Neural cell (in vitro differentiated cells): ENCODE measurements at regions not wholly inside any gene's neighbourhood (a gene's known extent, or its start where the extent isn't known, plus 50 kb on each side); places are given as distances from the start of the nearest gene placed in this dataset.

Experiments
- H2AFZ ChIP-seq: fragments of 200-600, 300-800 bp; sonication (generic), shearing (Covaris generic); 2 replicates; pipeline ENCODE4 v1.6.0; 2014; ENCODE audit warnings: low read depth, mild to moderate bottlenecking, antibody characterized with exemption, low read length, moderate library complexity
- H3F3A ChIP-seq: fragments of 200-600 bp; shearing (Covaris generic); 2 replicates; pipeline ENCODE4 v1.6.1; 2016; ENCODE audit warnings: mild to moderate bottlenecking, moderate library complexity, mixed read lengths, antibody characterized with exemption, low read length; ENCODE audit not compliant: insufficient read depth, poor library complexity, severe bottlenecking
- H3K27ac ChIP-seq: fragments of 200-600, 300-800 bp; sonication (generic), shearing (Covaris generic); 2 replicates; pipeline ENCODE4 v1.5.1; 2014; ENCODE audit warnings: mild to moderate bottlenecking, low read length, moderate library complexity
- H3K27me3 ChIP-seq: fragments of 300-800, 200-600 bp; sonication (generic), shearing (Covaris generic); 2 replicates; pipeline ENCODE4 v1.6.0; 2014; ENCODE audit warnings: mild to moderate bottlenecking, low read depth, low read length, moderate library complexity; ENCODE audit not compliant: insufficient read depth
- H3K36me3 ChIP-seq: fragments of 300-800, 200-600 bp; sonication (generic), shearing (Covaris generic); 2 replicates; pipeline ENCODE4 v1.5.1; 2014; ENCODE audit warnings: mild to moderate bottlenecking, antibody characterized with exemption, low read length, moderate library complexity; ENCODE audit not compliant: insufficient read depth
- H3K4me2 ChIP-seq: fragments of 300-800, 200-600 bp; sonication (generic), shearing (Covaris generic); 2 replicates; pipeline ENCODE4 v1.6.0; 2014; ENCODE audit warnings: mild to moderate bottlenecking, low read length
- H3K4me3 ChIP-seq: fragments of 300-800, 200-600 bp; sonication (generic), shearing (Covaris generic); 2 replicates; pipeline ENCODE4 v1.5.1; 2014; ENCODE audit warnings: mild to moderate bottlenecking, low read length, moderate library complexity
- H3K79me2 ChIP-seq: fragments of 200-600 bp; shearing (Covaris generic); replicated peaks from 2 replicates; pipeline ENCODE4 v1.6.0; 2014; ENCODE audit warnings: mild to moderate bottlenecking, low read length, moderate library complexity; ENCODE audit not compliant: insufficient read depth
- H3K9ac ChIP-seq: fragments of 300-800, 200-600 bp; sonication (generic), shearing (Covaris generic); 2 replicates; pipeline ENCODE4 v1.6.1; 2016; ENCODE audit warnings: mild to moderate bottlenecking, low read length, mixed read lengths
- H3K9me2 ChIP-seq: fragments of 200-600 bp; shearing (Covaris generic); 2 replicates; pipeline ENCODE4 v1.6.1; 2016; ENCODE audit warnings: mild to moderate bottlenecking, low read length, mixed read lengths; ENCODE audit not compliant: insufficient read depth
- H3K9me3 ChIP-seq: fragments of 200-600, 300-800 bp; sonication (generic), shearing (Covaris generic); 2 replicates; pipeline ENCODE4 v1.6.1; 2016; ENCODE audit warnings: mild to moderate bottlenecking, mixed run types, low read length, moderate library complexity, mixed read lengths
- H4K20me1 ChIP-seq: fragments of 200-600 bp; shearing (Covaris generic); 2 replicates; pipeline ENCODE4 v1.6.1; 2016; ENCODE audit warnings: mild to moderate bottlenecking, mixed run types; ENCODE audit not compliant: insufficient read depth
- EP300 ChIP-seq: fragments of 450-650 bp; conservative IDR thresholded peaks from 2 replicates; pipeline ENCODE4 v1.6.1; 2014; ENCODE audit warnings: antibody characterized with exemption, mild to moderate bottlenecking, moderate library complexity; ENCODE audit not compliant: poor library complexity, severe bottlenecking
- EZH2 ChIP-seq: fragments of 200-600, 300-800 bp; shearing (Covaris generic), sonication (generic); IDR thresholded peaks from 2 replicates; pipeline ENCODE4 v1.6.1; 2014; ENCODE audit warnings: antibody characterized with exemption, low read length, borderline replicate concordance, mild to moderate bottlenecking; ENCODE audit not compliant: insufficient read depth, poor library complexity, severe bottlenecking
- MXI1 ChIP-seq: fragments of 450-650 bp; conservative IDR thresholded peaks from 2 replicates; pipeline ENCODE4 v1.6.1; 2014; ENCODE audit warnings: antibody characterized with exemption, mild to moderate bottlenecking; ENCODE audit not compliant: poor library complexity, severe bottlenecking
- POLR2AphosphoS5 ChIP-seq: IDR thresholded peaks from 2 replicates; pipeline ENCODE4 v1.6.1; 2012
- RAD21 ChIP-seq: fragments of 450-650 bp; conservative IDR thresholded peaks from 2 replicates; pipeline ENCODE4 v1.6.1; 2014; ENCODE audit warnings: antibody characterized with exemption, mild to moderate bottlenecking, moderate library complexity
- SMC3 ChIP-seq: fragments of 450-650 bp; conservative IDR thresholded peaks from 2 replicates; pipeline ENCODE4 v1.6.1; 2014; ENCODE audit warnings: antibody characterized with exemption, mild to moderate bottlenecking, moderate library complexity; ENCODE audit not compliant: poor library complexity
- TAF1 ChIP-seq: IDR thresholded peaks from 2 replicates; pipeline ENCODE4 v1.6.1; 2012; ENCODE audit warnings: low read depth
- TF ChIP-seq, protein P1 (sequence below): IDR thresholded peaks from 2 replicates; pipeline ENCODE4 v1.6.1; 2012; ENCODE audit warnings: borderline replicate concordance
- TF ChIP-seq, protein P2 (sequence below): fragments of 450-650 bp; IDR thresholded peaks from 2 replicates; pipeline ENCODE4 v1.5.1; 2014; ENCODE audit warnings: antibody characterized with exemption, mild to moderate bottlenecking, moderate library complexity; ENCODE audit not compliant: poor library complexity, severe bottlenecking

DNA sequence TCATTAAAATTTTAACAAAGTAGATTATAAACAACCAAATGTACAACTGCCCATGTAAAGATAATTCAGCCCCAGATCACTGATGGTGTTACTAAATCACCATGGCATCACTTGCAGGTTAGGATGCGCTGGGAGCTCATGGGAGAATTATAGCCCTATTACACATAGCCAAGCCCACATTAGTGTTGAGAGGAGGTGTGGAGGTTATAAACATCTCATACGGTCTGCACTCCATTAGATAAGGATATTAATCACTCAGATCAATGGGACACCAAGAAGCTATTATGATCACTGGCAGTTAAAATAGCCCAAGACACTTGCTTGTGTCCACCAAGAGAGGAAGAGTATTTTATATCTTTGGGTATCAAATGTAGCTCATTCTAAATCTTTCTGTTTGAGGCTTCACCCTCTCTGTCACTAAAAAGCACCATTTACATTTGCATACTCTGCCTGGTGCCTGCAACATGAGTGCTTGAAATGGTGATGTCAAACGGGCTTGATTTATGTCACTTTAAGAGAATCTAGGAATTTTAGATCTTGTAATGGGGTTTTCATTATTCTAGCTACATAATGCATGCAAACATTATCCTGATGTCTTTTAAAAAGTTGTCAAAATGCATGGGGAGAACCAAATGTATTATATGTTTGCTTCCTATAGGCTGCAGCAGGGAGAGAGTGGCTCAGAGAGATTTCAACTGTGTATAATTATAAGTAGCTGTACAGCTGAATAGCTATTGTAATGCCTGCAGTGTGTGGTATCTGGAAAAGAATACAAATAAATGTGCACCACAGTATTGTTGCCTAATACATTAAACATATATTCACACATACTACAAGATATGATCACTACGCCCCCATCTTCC, 654.1 kb upstream of the MARCKS start:
- H3K9ac ChIP-seq: no peak overlapping the region
- H3K4me3 ChIP-seq: peak overlapping the region; percentile 41
- H4K20me1 ChIP-seq: no peaks in the 10 kb centered on the region
- H3K9me3 ChIP-seq: no peaks in the 10 kb centered on the region
- no peaks in the 10 kb centered on the region for H3K36me3 ChIP-seq
- H3K27ac ChIP-seq: peak overlapping the region; percentile 62
- peak overlapping the region; percentile 5 for H3K4me2 ChIP-seq
- H3K27me3 ChIP-seq: no peaks in the 10 kb centered on the region
- H3K79me2 ChIP-seq: no peaks in the 10 kb centered on the region
- H2AFZ ChIP-seq: no peak overlapping the region
- H3F3A ChIP-seq: no peaks in the 10 kb centered on the region
- TF ChIP-seq EP300 (peak; percentile 56), POLR2AphosphoS5 (peak; percentile 22), TAF1 (no peak)
- TF ChIP-seq, protein P1, sequence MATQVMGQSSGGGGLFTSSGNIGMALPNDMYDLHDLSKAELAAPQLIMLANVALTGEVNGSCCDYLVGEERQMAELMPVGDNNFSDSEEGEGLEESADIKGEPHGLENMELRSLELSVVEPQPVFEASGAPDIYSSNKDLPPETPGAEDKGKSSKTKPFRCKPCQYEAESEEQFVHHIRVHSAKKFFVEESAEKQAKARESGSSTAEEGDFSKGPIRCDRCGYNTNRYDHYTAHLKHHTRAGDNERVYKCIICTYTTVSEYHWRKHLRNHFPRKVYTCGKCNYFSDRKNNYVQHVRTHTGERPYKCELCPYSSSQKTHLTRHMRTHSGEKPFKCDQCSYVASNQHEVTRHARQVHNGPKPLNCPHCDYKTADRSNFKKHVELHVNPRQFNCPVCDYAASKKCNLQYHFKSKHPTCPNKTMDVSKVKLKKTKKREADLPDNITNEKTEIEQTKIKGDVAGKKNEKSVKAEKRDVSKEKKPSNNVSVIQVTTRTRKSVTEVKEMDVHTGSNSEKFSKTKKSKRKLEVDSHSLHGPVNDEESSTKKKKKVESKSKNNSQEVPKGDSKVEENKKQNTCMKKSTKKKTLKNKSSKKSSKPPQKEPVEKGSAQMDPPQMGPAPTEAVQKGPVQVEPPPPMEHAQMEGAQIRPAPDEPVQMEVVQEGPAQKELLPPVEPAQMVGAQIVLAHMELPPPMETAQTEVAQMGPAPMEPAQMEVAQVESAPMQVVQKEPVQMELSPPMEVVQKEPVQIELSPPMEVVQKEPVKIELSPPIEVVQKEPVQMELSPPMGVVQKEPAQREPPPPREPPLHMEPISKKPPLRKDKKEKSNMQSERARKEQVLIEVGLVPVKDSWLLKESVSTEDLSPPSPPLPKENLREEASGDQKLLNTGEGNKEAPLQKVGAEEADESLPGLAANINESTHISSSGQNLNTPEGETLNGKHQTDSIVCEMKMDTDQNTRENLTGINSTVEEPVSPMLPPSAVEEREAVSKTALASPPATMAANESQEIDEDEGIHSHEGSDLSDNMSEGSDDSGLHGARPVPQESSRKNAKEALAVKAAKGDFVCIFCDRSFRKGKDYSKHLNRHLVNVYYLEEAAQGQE: peak; percentile 47
- TF ChIP-seq, protein P2, sequence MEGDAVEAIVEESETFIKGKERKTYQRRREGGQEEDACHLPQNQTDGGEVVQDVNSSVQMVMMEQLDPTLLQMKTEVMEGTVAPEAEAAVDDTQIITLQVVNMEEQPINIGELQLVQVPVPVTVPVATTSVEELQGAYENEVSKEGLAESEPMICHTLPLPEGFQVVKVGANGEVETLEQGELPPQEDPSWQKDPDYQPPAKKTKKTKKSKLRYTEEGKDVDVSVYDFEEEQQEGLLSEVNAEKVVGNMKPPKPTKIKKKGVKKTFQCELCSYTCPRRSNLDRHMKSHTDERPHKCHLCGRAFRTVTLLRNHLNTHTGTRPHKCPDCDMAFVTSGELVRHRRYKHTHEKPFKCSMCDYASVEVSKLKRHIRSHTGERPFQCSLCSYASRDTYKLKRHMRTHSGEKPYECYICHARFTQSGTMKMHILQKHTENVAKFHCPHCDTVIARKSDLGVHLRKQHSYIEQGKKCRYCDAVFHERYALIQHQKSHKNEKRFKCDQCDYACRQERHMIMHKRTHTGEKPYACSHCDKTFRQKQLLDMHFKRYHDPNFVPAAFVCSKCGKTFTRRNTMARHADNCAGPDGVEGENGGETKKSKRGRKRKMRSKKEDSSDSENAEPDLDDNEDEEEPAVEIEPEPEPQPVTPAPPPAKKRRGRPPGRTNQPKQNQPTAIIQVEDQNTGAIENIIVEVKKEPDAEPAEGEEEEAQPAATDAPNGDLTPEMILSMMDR: no peak
- no peaks in the 10 kb centered on the region for H3K9me2 ChIP-seq

DNA sequence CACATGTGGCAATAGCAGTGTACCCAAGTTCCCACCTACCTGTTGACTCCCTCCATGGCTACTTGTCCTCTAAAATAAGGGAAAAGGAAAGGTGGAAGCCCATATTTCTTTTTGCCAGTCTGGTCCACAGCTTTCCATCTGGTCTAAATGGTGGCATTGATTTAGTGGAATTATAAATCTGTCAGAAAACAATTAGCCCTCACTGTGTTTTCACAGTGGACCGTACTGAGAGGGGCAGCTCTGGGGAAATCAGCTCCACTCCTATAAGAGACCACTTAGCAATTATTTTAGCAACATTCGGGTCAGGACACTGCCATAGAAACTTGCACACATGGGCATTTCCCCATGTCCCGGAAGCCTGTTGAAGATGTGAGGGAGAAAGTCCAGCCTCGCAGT, 653.4 kb upstream of the MARCKS start:
- Histone ChIP-seq H2AFZ (no peak overlapping the region), H3K4me3 (peak overlapping the region; percentile 41), H3K79me2 (no peaks in the 10 kb centered on the region), H4K20me1 (no peaks in the 10 kb centered on the region), H3K36me3 (no peaks in the 10 kb centered on the region), H3K27ac (peak overlapping the region; percentile 44), H3K9me2 (no peaks in the 10 kb centered on the region), H3K9ac (no peak overlapping the region), H3K27me3 (no peaks in the 10 kb centered on the region), H3F3A (no peaks in the 10 kb centered on the region), H3K9me3 (no peaks in the 10 kb centered on the region), H3K4me2 (no peak overlapping the region)
- TF ChIP-seq EZH2 (no peak), RAD21 (no peak), POLR2AphosphoS5 (no peak), EP300 (no peak), MXI1 (no peak), SMC3 (no peak), TAF1 (no peak)
- TF ChIP-seq, protein P1: no peak
- TF ChIP-seq, protein P2: no peak
